ENCODE measurements at regions not wholly inside any gene's neighbourhood (a gene's known extent, or its start where the extent isn't known, plus 50 kb on each side); places are given as distances from the start of the nearest gene placed in this dataset.
"Not testable (repeated sequence)": the region's sequence is repeated elsewhere in the genome, so short reads cannot be mapped to it uniquely, and the experiment has no call there.

DNA sequence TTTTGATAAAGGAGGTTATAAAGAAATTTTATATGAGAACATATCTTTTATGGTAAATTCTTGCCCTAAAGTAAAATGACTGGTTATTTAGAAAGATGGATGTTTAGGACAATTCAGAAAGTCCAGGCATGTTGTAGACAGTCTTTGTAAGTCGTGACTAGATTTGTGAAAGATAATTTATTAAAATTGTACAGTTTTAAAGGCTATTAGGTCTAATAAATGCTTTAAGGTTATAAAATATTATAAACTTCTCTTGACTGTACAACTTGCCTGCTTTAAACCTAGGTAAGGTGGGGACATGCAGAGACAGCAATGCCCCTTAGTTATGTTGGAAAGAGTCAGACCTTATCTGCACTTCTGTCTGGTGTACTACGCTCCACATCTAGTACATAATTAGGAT, 933.5 kb downstream of the SI start:
- DNase-seq (ENCODE audit: low spot score): no peak

GRCh38 chr3:164132878-164133277, 945.4 kb downstream of the SI start:
- no peak for DNase-seq (ENCODE audit: low spot score)

DNA sequence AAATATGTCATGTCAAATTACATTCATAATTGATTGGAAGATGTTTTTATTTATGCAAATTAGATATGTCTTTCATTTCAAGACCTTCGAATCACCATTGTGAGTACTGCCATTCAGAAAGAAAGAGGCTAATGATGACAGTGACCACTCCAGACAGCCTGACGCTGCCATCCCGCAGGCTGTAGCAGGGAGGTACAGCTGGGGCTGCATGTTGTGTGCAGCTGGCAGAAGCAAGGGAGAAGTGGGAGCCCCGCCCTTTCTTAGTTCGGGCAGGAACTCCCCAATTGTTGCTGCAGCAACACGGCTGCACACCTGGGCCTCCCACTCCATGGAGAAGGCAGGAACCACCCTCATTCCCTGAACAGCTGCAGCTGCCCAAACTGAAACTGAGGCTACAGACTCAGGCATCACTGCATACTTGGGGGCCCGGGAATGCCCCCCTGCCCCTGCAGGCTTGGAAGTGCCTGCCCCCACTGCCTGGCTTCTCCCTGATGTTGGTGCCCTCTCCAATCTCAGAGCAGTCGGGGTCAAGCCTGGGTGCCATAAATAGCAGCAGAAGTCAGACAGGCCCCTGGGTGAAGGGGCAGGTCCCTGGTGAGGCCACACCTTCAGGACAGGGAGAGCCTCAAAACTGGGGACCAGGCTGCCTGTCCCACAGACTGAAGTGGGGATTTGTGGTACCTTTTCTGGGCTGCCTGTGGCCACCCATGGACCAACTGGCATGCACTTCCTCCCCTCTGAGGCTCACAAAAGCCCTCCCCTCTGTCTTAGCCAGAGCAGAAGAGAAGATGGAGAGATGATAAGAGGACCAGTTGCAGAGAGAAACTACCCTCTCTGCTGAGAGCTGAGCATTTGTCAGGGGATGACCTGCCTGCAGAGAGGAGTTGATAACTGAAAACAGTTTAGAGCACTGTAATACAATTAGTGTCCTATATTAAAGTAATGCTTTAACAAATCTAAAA, 964.6 kb downstream of the SI start:
- no peak for DNase-seq (ENCODE audit: low spot score)

DNA sequence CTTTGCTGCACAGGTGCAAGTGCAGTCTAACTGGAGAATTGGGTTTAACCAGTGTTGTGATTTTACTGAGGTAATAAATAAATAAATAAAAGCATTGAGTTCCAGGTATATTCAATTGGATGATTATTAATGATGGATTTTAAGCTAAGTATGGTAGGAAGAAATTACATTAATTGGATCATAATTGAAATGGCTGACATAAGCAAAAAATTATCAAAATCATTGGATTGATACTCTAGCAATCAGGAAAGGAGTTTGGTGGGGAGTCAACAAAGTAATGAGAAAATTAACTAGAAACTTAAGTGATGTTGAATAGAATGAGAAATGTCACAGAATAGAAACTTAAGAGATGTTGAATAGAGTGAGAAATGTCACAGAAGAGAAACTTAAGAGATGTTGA, 981.9 kb downstream of the SI start:
- DNase-seq (ENCODE audit: low spot score): no peak

DNA sequence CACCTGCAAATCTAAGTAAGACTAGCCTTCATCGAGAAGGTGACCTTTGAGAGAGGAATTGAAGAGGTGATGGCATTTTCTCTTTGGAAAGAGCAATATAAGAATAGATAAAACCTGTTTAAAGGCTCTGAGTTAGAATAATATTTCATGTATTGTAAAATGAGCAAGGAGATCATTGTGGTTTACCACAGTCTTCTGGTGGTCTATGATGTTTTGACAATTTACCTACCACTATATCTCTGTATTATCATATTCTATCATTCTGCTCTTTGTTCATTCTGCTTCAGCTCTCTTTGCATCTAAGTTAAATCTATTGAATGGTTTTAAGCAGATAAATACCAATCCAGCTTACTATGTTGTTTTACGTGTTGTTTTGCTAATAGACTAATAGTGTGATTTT, 982.3 kb downstream of the SI start:
- DNase-seq (ENCODE audit: low spot score): no peak

DNA sequence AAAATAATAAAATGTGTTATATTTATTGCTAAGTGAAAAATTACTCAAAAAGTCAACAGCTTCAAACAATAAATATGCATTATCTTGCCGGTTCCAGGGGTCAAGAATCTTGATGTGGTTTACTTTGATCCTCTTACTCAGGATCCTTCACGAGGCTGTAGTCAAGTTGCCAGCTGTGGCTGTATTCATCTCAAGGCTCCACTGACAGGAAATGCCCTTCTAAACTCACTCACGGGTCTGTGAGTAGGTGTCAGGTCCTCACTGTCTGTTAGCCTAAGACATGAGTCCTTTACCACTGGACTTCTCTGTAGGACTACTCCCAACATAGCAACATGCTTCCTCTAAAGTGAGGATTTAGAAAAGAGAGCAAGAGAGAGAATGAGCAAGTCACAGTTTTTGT, 983.0 kb downstream of the SI start:
- DNase-seq (ENCODE audit: low spot score): no peak

GRCh38 chr3:164094546-164094945, 983.8 kb downstream of the SI start:
- DNase-seq (ENCODE audit: low spot score): no peak

DNA sequence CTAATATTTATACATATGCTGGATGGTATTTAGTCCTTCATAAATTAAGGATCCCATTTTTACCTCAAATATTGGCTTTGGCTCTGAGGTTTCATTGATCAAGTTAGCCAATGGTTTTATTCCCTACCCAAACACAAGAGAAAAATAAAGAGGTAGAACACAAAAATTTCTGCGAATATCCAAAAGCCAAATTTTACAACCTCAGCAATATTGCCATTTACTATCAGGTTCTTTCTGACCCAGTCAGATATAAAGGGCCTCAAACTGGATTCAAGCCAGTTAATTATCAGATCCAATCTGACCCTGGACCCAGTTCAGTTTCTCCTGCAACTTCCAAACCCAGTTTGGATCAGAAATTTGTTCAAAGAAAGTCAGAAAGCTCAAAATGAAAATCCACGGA, 998.1 kb downstream of the SI start:
- no peak for DNase-seq (ENCODE audit: low spot score)

DNA sequence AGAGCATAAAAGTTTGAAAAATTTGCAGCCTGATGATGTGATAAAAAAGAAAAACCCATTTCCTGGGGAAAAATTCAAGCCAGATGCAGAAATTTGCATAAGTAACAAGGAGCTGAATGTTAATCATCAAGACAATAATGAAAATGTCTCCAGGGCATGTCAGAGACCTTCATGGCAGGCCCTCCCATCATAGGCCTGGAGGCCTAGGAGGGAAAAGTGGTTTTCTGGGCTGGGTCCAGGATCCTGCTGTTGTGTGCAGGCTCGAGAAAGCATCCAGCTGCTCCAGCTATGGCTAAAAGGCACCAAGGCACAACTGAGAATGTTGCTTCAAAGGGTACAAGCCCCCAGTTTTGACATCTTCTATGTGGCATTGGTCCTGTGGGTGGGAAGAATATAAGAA, 1014.0 kb downstream of the SI start:
- no peak for DNase-seq (ENCODE audit: low spot score)

GRCh38 chr3:164060923-164061322, 1017.4 kb downstream of the SI start:
- no peak for DNase-seq (ENCODE audit: low spot score)

DNA sequence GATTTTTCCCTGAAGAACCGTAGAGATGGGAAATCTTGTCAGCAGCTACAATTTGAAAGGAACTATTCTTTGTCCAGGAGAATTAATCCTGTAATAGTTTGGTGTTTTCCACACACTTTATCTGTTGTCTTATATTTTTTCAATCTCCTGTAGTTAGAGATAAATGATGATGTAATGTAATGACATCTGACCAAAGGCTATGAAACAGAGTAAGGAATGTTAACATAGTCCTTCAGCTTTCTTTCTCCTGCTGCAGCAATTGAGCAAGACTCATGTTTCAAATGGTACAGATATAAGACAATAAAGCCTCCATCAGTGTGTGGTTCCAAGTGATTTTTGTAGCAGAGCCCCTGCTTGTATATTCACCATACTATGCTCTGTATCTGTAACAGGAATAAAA, 1028.4 kb downstream of the SI start:
- no peak for DNase-seq (ENCODE audit: low spot score)

DNA sequence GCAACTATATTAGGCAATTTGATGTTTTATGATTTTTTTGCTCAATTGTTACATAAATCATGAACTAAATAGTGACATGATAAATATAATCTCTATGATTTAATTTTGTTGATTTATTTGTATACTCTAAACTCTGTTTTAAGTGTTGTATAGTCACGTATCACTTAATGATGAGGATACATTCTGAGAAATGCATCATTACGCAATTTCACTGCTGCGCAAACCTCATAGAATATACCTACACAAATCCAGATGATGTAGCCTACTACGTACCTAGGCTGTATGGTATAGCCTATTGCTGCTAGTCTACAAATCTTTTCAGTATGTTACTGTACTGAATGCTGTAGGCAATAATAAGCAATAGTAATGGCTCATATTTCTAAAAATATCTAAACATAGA, 1029.8 kb downstream of the SI start:
- DNase-seq (ENCODE audit: low spot score): no peak

DNA sequence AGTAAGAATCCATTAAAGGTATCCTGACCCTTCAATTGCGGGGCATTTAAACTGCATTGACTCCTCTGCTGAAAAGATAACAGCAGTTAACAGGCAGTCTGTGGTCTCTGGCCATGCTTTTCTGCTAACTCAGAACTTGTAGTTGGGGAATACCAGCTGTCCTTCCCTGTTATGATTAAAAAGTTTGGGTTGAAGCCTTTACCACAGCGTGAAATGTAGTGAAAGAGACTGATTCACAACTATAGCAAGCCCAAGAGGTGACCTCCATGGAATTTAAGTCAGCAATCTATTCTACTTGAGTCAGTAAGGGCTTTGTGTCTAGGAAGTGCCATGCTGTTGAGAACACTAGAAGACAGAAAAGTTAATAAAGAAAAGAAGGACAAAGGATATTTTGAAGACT, 1037.3 kb downstream of the SI start:
- no peak for DNase-seq (ENCODE audit: low spot score)

DNA sequence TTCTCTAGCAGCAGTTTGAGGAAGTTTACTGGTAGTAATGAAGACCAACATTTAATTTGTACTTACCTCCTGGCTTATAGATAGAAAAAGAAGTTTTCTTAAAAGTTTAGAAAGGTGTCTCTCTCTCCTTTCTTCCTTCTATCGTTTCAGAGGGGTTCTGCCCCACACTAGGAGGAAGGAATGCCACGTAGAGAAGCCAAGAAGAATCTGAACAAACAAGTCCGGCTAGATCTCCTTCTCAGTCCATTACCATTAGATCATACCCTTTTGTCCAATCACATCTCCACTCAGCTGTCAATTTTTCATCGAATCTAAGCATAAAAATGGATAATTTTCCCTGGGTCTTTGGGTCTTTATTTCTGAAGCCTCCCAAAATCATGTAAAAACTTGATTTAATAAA, 1048.1 kb downstream of the SI start:
- no peak for DNase-seq (ENCODE audit: low spot score)

DNA sequence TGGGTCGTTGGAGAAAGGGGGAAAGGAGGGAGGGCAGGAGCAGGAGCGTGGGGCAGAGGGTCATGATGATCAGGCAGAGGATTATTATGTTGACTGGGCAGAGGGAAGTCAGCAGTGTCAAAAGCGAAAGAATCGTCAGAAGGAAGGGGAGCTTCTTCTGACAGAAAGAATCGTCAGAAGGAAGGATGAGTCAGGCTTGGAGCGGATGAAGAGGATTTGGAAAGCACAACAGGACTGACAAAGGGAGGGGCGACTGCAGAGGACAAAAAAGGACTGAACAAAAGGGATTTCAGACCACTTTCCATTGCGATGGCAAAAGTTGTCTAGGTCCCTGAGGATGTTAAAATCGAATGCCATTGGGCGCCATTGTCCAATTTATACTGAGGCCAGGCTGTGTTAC, 1053.5 kb downstream of the SI start:
- DNase-seq (ENCODE audit: low spot score): no peak

DNA sequence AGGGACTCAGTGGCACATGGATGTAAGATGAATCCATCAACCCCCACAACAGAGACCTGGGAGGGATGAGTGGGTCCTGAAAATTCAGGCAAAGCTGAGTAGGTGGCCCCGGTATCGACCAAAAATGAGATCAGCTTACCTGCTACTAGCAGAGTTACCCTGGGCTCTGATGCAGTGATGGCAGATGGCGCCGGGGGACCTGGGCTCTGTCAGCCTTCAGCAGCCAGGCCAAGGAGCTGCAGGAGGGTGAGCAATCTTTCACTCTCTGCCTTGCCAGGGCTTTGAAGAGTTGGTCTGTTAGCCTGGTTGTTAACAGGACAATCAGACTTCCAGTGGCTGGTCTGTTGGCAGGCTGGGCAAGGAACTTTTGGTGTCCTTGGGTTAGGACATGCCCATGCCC, 1054.8 kb downstream of the SI start:
- DNase-seq (ENCODE audit: low spot score): no peak

DNA sequence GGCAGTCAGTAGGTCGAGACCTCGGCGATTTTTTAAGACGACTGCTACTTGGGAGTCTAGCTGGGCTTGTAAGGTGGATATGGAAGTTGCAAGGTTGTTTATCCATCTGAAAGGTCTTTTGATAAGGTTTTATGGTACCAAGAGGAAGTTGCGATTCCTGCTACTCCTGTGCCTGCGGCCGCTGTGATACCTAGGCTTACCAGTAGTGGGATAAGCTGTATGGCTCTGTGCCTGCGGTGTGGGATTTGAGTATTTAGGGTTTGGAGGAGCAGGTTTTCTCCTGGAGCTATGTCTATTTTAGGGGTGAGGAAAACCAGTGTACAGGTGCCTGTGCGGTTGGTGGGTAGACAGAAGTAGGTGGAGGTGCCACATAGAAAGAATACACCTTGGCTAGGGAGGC, 1059.8 kb downstream of the SI start:
- no peak for DNase-seq (ENCODE audit: low spot score)

DNA sequence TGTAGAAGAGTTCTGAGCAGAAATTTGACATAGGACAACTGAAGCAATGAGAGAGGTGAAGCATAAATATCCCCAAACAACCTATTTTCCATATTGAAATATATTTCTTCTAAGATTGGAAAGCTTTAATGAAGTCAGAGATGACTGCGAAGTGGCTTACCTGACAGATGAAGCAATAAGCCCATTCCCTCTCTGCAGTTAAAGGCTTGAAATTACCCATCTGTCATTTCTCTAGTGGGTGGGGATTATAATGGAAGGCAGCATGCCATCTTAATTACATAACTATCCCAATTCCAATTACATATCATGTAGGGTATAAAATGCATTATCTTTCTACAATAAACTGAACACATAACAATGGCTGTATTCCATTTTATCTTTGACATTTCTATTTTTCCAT, 1070.5 kb downstream of the SI start:
- DNase-seq (ENCODE audit: low spot score): no peak

DNA sequence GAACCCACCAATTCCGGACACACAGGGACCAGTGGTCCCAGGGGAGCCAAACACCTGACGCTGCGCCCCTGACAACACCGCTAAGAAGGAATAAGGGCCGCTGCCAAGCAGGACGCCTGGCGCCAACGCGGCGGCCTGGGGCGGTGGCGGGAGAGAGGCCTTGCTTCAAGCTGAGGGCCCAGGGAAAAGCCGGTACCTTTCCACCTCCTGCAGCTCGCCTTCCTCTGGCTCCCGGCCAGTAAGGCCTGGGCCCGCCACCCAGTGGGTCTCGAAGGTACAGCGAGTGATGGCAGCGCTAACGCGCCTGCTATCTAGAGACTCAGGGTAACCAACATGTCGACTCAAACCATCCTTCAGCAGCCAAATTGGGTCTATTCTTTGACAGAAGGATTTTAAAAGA, 1074.1 kb downstream of the SI start:
- DNase-seq (ENCODE audit: low spot score): no peak

- DNase-seq (ENCODE audit: low spot score): not testable (repeated sequence)
Observed at GRCh38 chr3:164003016-164003415, 1075.3 kb downstream of the SI start.

GRCh38 chr3:163983940-163984339, 1094.4 kb downstream of the SI start:
- DNase-seq (ENCODE audit: low spot score): no peak

GRCh38 chr3:163971861-163972260, 1106.4 kb downstream of the SI start:
- DNase-seq (ENCODE audit: low spot score): no peak

- DNase-seq (ENCODE audit: low spot score): no peak
Observed at GRCh38 chr3:163957072-163957471, 1121.2 kb downstream of the SI start.

DNA sequence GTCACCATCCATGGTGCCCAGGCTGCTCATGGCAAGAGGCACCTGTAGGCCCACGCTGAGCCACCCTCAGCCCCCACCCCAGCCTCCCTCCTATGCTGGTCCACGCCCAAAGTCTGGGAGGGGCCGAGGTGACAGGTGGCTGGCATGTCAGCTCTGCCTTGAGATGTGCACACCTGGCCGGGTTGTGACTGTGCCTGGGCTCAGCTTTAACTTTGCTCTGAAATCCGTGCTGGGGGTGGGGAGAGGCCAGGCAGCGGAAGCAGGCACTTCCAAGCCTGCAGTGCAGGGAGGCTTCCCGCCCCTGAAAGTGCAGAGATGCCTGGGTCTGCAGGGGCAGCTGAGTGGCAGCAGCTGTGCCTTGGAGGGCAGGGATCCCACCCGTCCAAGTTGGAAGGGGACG, 1124.8 kb downstream of the SI start:
- DNase-seq (ENCODE audit: low spot score): no peak
